ENCODE measurements at regions not wholly inside any gene's neighbourhood (a gene's known extent, or its start where the extent isn't known, plus 50 kb on each side); places are given as distances from the start of the nearest gene placed in this dataset.

GRCh38 chr5:118435131-118435530 lies 553.2 kb downstream of the DTWD2 start:
- H3K27ac ChIP-seq (ENCODE audit: low read depth, low read length): no peak overlapping the region
- no peaks in the 10 kb centered on the region for H3K79me2 ChIP-seq (ENCODE audit: control insufficient read depth, insufficient read depth, low read length)
- no peak overlapping the region for H3K18ac ChIP-seq (ENCODE audit: low read length)
- no peak overlapping the region for H2BK120ac ChIP-seq (ENCODE audit: low read depth, low read length)
- no CpG with 5 or more reads among the region's 4 CpGs for WGBS (ENCODE audit: extremely low coverage, insufficient coverage, low lambda C conversion rate)
- H4K5ac ChIP-seq (ENCODE audit: low read length): no peak overlapping the region
- no peak overlapping the region for H3K23ac ChIP-seq (ENCODE audit: low read length)
- H2AK5ac ChIP-seq (ENCODE audit: low read length): no peak overlapping the region
- H2BK15ac ChIP-seq (replicated peaks; ENCODE audit: low read depth): no peak overlapping the region
- H3K79me1 ChIP-seq (ENCODE audit: low read length): no peaks in the 10 kb centered on the region
- H3K27me3 ChIP-seq (ENCODE audit: insufficient read depth, low read length, poor library complexity): no peaks in the 10 kb centered on the region
- no peaks in the 10 kb centered on the region for H3K4me1 ChIP-seq (ENCODE audit: control insufficient read depth, low read depth, low read length)
- no peak overlapping the region for H3K56ac ChIP-seq (ENCODE audit: low read length)
- no peak overlapping the region for H3K4me3 ChIP-seq (ENCODE audit: low read length)
- no peak overlapping the region for H4K8ac ChIP-seq (ENCODE audit: low read depth, low read length)
- H3K4ac ChIP-seq (ENCODE audit: low read depth, low read length): no peak overlapping the region
- no peaks in the 10 kb centered on the region for H3K36me3 ChIP-seq (ENCODE audit: control insufficient read depth, insufficient read depth, low read length)
- DNase-seq: no peak
- no peak overlapping the region for H3K4me2 ChIP-seq (ENCODE audit: low read length)
- no peak overlapping the region for H2BK5ac ChIP-seq (ENCODE audit: low read length)
- no peak overlapping the region for H3K9ac ChIP-seq (ENCODE audit: low read length)

GRCh38 chr5:118434522-118434921 lies 553.8 kb downstream of the DTWD2 start:
- no peak overlapping the region for H3K23ac ChIP-seq (ENCODE audit: low read length)
- DNase-seq: no peak
- no peak overlapping the region for H2BK120ac ChIP-seq (ENCODE audit: low read depth, low read length)
- H3K56ac ChIP-seq (ENCODE audit: low read length): no peak overlapping the region
- H3K4ac ChIP-seq (ENCODE audit: low read depth, low read length): no peak overlapping the region
- H3K4me1 ChIP-seq (ENCODE audit: control insufficient read depth, low read depth, low read length): no peaks in the 10 kb centered on the region
- H3K18ac ChIP-seq (ENCODE audit: low read length): no peak overlapping the region
- H2AK5ac ChIP-seq (ENCODE audit: low read length): no peak overlapping the region
- no peak overlapping the region for H4K5ac ChIP-seq (ENCODE audit: low read length)
- H3K79me2 ChIP-seq (ENCODE audit: control insufficient read depth, insufficient read depth, low read length): no peaks in the 10 kb centered on the region
- no peak overlapping the region for H3K9ac ChIP-seq (ENCODE audit: low read length)
- H3K79me1 ChIP-seq (ENCODE audit: low read length): no peaks in the 10 kb centered on the region
- no peak overlapping the region for H3K27ac ChIP-seq (ENCODE audit: low read depth, low read length)
- H3K4me3 ChIP-seq (ENCODE audit: low read length): no peak overlapping the region
- no peak overlapping the region for H2BK5ac ChIP-seq (ENCODE audit: low read length)
- no peaks in the 10 kb centered on the region for H3K36me3 ChIP-seq (ENCODE audit: control insufficient read depth, insufficient read depth, low read length)
- no peak overlapping the region for H3K4me2 ChIP-seq (ENCODE audit: low read length)
- WGBS (ENCODE audit: extremely low coverage, insufficient coverage, low lambda C conversion rate): no CpG with 5 or more reads among the region's 2 CpGs
- no peak overlapping the region for H2BK15ac ChIP-seq (replicated peaks; ENCODE audit: low read depth)
- H3K27me3 ChIP-seq (ENCODE audit: insufficient read depth, low read length, poor library complexity): no peaks in the 10 kb centered on the region
- H4K8ac ChIP-seq (ENCODE audit: low read depth, low read length): no peak overlapping the region

DNA sequence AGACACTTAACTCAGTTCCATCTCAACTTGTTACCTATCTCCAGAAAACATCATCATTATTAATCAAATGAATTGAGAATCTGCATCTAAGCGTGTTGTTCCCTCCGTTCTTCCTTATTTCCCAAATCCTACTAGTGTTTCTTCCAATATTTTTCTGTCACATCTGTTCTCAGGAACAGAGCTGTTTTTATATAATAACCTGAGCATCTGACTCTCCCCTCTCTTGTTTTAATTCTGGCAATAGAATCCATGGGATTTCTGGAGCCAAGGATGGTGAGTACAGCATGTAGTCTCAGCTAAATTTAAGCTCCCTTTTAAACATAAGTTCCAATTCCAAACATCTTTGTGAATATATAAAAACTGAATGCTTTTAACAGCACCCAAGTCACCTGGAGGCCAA lies 558.3 kb downstream of the DTWD2 start:
- H2AK5ac ChIP-seq (ENCODE audit: low read length): no peak overlapping the region
- H3K56ac ChIP-seq (ENCODE audit: low read length): no peak overlapping the region
- no peak overlapping the region for H2BK120ac ChIP-seq (ENCODE audit: low read depth, low read length)
- H3K18ac ChIP-seq (ENCODE audit: low read length): no peak overlapping the region
- H3K4ac ChIP-seq (ENCODE audit: low read depth, low read length): no peak overlapping the region
- no peak overlapping the region for H3K23ac ChIP-seq (ENCODE audit: low read length)
- no peaks in the 10 kb centered on the region for H3K79me2 ChIP-seq (ENCODE audit: control insufficient read depth, insufficient read depth, low read length)
- no peaks in the 10 kb centered on the region for H3K36me3 ChIP-seq (ENCODE audit: control insufficient read depth, insufficient read depth, low read length)
- WGBS (ENCODE audit: extremely low coverage, insufficient coverage, low lambda C conversion rate): no CpG with 5 or more reads among the region's 2 CpGs
- no peak overlapping the region for H3K4me2 ChIP-seq (ENCODE audit: low read length)
- H3K27ac ChIP-seq (ENCODE audit: low read depth, low read length): no peak overlapping the region
- no peak overlapping the region for H3K9ac ChIP-seq (ENCODE audit: low read length)
- H2BK5ac ChIP-seq (ENCODE audit: low read length): no peak overlapping the region
- H2BK15ac ChIP-seq (replicated peaks; ENCODE audit: low read depth): no peak overlapping the region
- H3K4me3 ChIP-seq (ENCODE audit: low read length): no peak overlapping the region
- H3K79me1 ChIP-seq (ENCODE audit: low read length): no peaks in the 10 kb centered on the region
- H4K8ac ChIP-seq (ENCODE audit: low read depth, low read length): no peak overlapping the region
- no peaks in the 10 kb centered on the region for H3K4me1 ChIP-seq (ENCODE audit: control insufficient read depth, low read depth, low read length)
- H3K27me3 ChIP-seq (ENCODE audit: insufficient read depth, low read length, poor library complexity): no peaks in the 10 kb centered on the region
- H4K5ac ChIP-seq (ENCODE audit: low read length): no peak overlapping the region
- DNase-seq: no peak

DNA sequence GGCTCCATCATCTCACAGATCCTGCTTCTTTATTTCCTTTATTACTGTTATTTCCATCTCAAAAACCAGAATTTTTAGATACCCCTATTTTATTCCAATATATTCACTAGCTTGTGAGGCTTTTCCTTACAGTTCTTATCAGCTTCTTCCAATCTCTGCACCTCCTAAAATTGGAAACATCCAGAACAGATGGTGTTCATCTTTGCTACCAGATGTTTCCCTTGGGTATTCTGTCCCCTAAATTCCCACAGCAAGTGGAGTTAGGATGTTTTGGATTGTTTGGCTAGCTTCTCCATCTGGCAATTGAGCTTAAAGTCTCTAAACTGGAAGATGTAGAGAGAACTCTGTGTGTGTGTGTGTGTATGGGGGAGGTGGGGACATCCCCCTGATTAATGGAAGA lies 580.4 kb downstream of the DTWD2 start:
- Histone ChIP-seq H3K79me2 (ENCODE audit: control insufficient read depth, insufficient read depth, low read length) (no peaks in the 10 kb centered on the region), H4K5ac (ENCODE audit: low read length) (no peak overlapping the region), H3K4me1 (ENCODE audit: control insufficient read depth, low read depth, low read length) (no peaks in the 10 kb centered on the region), H3K56ac (ENCODE audit: low read length) (no peak overlapping the region), H2BK15ac (replicated peaks; ENCODE audit: low read depth) (no peak overlapping the region), H3K18ac (ENCODE audit: low read length) (no peak overlapping the region), H3K9ac (ENCODE audit: low read length) (no peak overlapping the region), H2BK5ac (ENCODE audit: low read length) (no peak overlapping the region), H3K36me3 (ENCODE audit: control insufficient read depth, insufficient read depth, low read length) (no peaks in the 10 kb centered on the region), H3K4ac (ENCODE audit: low read depth, low read length) (no peak overlapping the region), H3K23ac (ENCODE audit: low read length) (no peak overlapping the region), H3K27me3 (ENCODE audit: insufficient read depth, low read length, poor library complexity) (no peaks in the 10 kb centered on the region), H3K4me2 (ENCODE audit: low read length) (no peak overlapping the region), H3K79me1 (ENCODE audit: low read length) (no peaks in the 10 kb centered on the region), H2AK5ac (ENCODE audit: low read length) (no peak overlapping the region), H2BK120ac (ENCODE audit: low read depth, low read length) (no peak overlapping the region), H3K4me3 (ENCODE audit: low read length) (no peak overlapping the region), H4K8ac (ENCODE audit: low read depth, low read length) (no peak overlapping the region), H3K27ac (ENCODE audit: low read depth, low read length) (no peak overlapping the region)
- no peak for DNase-seq

DNA sequence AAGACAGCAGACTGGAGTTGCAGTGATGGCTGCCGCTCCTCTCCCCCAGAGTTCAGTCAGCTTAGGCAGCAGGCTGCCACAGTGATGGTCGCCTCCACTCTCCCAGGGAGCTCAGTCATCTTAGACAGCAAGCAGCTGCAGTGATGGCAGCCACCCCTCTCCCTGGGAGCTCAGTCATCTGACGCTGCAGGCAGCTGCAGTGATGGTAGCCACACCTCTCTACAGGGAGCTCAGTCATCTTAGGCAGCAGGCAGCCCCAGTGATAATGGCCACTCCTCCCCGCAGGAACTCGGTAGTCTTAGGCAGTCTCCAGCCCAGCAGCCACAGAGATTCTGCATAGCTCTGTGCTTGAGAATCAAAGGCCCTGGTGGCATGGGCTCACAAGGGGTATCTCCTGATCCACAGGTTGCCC lies 582.7 kb downstream of the DTWD2 start:
- H3K4ac ChIP-seq (ENCODE audit: low read depth, low read length): no peak overlapping the region
- H2BK120ac ChIP-seq (ENCODE audit: low read depth, low read length): no peak overlapping the region
- H3K27ac ChIP-seq (ENCODE audit: low read depth, low read length): no peak overlapping the region
- no peaks in the 10 kb centered on the region for H3K36me3 ChIP-seq (ENCODE audit: control insufficient read depth, insufficient read depth, low read length)
- H3K27me3 ChIP-seq (ENCODE audit: insufficient read depth, low read length, poor library complexity): no peaks in the 10 kb centered on the region
- H3K56ac ChIP-seq (ENCODE audit: low read length): no peak overlapping the region
- peak; percentile 39 for DNase-seq
- no peak overlapping the region for H3K9ac ChIP-seq (ENCODE audit: low read length)
- H3K4me2 ChIP-seq (ENCODE audit: low read length): no peak overlapping the region
- WGBS (ENCODE audit: extremely low coverage, insufficient coverage, low lambda C conversion rate): no CpG with 5 or more reads among the region's 5 CpGs
- no peak overlapping the region for H3K4me3 ChIP-seq (ENCODE audit: low read length)
- H3K79me2 ChIP-seq (ENCODE audit: control insufficient read depth, insufficient read depth, low read length): no peaks in the 10 kb centered on the region
- H2AK5ac ChIP-seq (ENCODE audit: low read length): no peak overlapping the region
- no peak overlapping the region for H2BK5ac ChIP-seq (ENCODE audit: low read length)
- H4K5ac ChIP-seq (ENCODE audit: low read length): no peak overlapping the region
- no peaks in the 10 kb centered on the region for H3K4me1 ChIP-seq (ENCODE audit: control insufficient read depth, low read depth, low read length)
- no peak overlapping the region for H4K8ac ChIP-seq (ENCODE audit: low read depth, low read length)
- H3K79me1 ChIP-seq (ENCODE audit: low read length): no peaks in the 10 kb centered on the region
- no peak overlapping the region for H2BK15ac ChIP-seq (replicated peaks; ENCODE audit: low read depth)
- H3K18ac ChIP-seq (ENCODE audit: low read length): no peak overlapping the region
- no peak overlapping the region for H3K23ac ChIP-seq (ENCODE audit: low read length)

DNA sequence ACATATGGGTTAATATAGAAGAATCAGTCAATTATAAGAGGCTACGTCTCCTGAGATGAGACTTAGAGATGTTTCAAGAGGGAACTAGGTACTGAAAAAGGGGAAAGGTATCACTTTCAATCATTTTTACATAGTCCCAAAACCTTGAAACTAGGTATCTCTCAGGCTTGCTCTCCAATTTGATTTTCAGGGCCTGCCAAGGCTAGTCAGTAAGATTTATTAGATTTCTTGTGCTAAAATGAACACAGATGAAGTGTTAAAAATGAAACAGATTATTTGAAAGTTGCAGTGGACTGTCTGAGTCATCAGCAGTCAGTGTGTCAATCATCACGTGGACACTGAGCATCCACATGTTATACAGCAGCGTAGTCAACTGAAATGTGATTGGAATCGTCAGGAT lies 591.1 kb downstream of the DTWD2 start:
- no peak overlapping the region for H3K9ac ChIP-seq (ENCODE audit: low read length)
- H3K27ac ChIP-seq (ENCODE audit: low read depth, low read length): no peak overlapping the region
- no peak overlapping the region for H3K4me3 ChIP-seq (ENCODE audit: low read length)
- H3K36me3 ChIP-seq (ENCODE audit: control insufficient read depth, insufficient read depth, low read length): no peaks in the 10 kb centered on the region
- H3K79me2 ChIP-seq (ENCODE audit: control insufficient read depth, insufficient read depth, low read length): no peaks in the 10 kb centered on the region
- H2BK120ac ChIP-seq (ENCODE audit: low read depth, low read length): no peak overlapping the region
- H2AK5ac ChIP-seq (ENCODE audit: low read length): no peak overlapping the region
- H2BK5ac ChIP-seq (ENCODE audit: low read length): no peak overlapping the region
- no peak overlapping the region for H4K5ac ChIP-seq (ENCODE audit: low read length)
- H3K4me2 ChIP-seq (ENCODE audit: low read length): no peak overlapping the region
- H3K18ac ChIP-seq (ENCODE audit: low read length): no peak overlapping the region
- DNase-seq: no peak
- no peak overlapping the region for H3K4ac ChIP-seq (ENCODE audit: low read depth, low read length)
- no peak overlapping the region for H3K56ac ChIP-seq (ENCODE audit: low read length)
- no peaks in the 10 kb centered on the region for H3K79me1 ChIP-seq (ENCODE audit: low read length)
- H3K4me1 ChIP-seq (ENCODE audit: control insufficient read depth, low read depth, low read length): no peaks in the 10 kb centered on the region
- H3K27me3 ChIP-seq (ENCODE audit: insufficient read depth, low read length, poor library complexity): no peaks in the 10 kb centered on the region
- WGBS (ENCODE audit: extremely low coverage, insufficient coverage, low lambda C conversion rate): no CpG with 5 or more reads among the region's 4 CpGs
- H2BK15ac ChIP-seq (replicated peaks; ENCODE audit: low read depth): no peak overlapping the region
- H4K8ac ChIP-seq (ENCODE audit: low read depth, low read length): no peak overlapping the region
- no peak overlapping the region for H3K23ac ChIP-seq (ENCODE audit: low read length)
